Endothelial cell of umbilical vein (primary cell): ENCODE measurements at regions not wholly inside any gene's neighbourhood (a gene's known extent, or its start where the extent isn't known, plus 50 kb on each side); places are given as distances from the start of the nearest gene placed in this dataset.

Experiments used
- BruUV-seq: library from RNA; stranded (reverse); fragments of 400-500 nt; replicated peaks from 2 replicates; lab custom pipeline; 2021; lab: Mats Ljungman, UMichigan
- CTCF ChIA-PET: fragments of 300-600, 350-600 bp; sonication (Branson Sonifier 250); formaldehyde crosslinking; loops from one replicate; lab custom pipeline; 2021; ENCODE audit warnings: antibody characterized with exemption, inconsistent platforms; lab: Charles Lee
- POLR2A ChIA-PET: fragments of 300-600, 350-600 bp; sonication (Branson Sonifier 250); formaldehyde crosslinking; loops from one replicate; lab custom pipeline; 2021; ENCODE audit warnings: antibody characterized with exemption, inconsistent platforms; lab: Charles Lee
- DNase-seq: peaks from one replicate; pipeline ENCODE4 v3.0.0-alpha.2; 2011; ENCODE audit warnings: low read depth, low spot score
- FAIRE-seq: peaks from 2 replicates; lab custom pipeline; 2011; peaks lifted over from hg19 to GRCh38; lab: Jason Lieb, UNC
- H2AFZ ChIP-seq: 2 replicates; pipeline ENCODE4 v1.6.0; 2012; ENCODE audit warnings: low read depth, low read length, control low read depth, inconsistent platforms
- H3K27ac ChIP-seq: 2 replicates; pipeline ENCODE4 v1.5.1; 2011; ENCODE audit warnings: low read depth, mild to moderate bottlenecking, control low read depth, low read length, moderate library complexity; ENCODE audit not compliant: insufficient read depth
- H3K27me3 ChIP-seq, 2 experiments: 2 replicates each; pipeline versions ENCODE4 v1.6.0 to v1.6.1; 2011; ENCODE audit warnings: low read length in 2 of 2, mixed read lengths in 1 of 2; ENCODE audit not compliant: control insufficient read depth in 2 of 2, insufficient read depth in 2 of 2
- H3K36me3 ChIP-seq, 2 experiments: 2 replicates in 1 of 2; 3 replicates in 1 of 2; pipeline ENCODE4 v1.5.1; 2011; ENCODE audit warnings: low read length in 2 of 2, mild to moderate bottlenecking in 1 of 2, moderate library complexity in 1 of 2; ENCODE audit not compliant: control insufficient read depth in 2 of 2, insufficient read depth in 2 of 2; ENCODE audit errors: extremely low read depth in 1 of 2
- H3K4me1 ChIP-seq: 3 replicates; pipeline ENCODE4 v1.5.1; 2011; ENCODE audit warnings: mild to moderate bottlenecking, low read length; ENCODE audit not compliant: control insufficient read depth, insufficient read depth; ENCODE audit errors: extremely low read depth
- H3K4me2 ChIP-seq: 2 replicates; pipeline ENCODE4 v1.6.1; 2011; ENCODE audit warnings: low read length, control low read depth, mixed read lengths; ENCODE audit not compliant: insufficient read depth
- H3K4me3 ChIP-seq, 3 experiments: fragments of 200-600 bp in 1 of 3; sonication (generic), shearing (Covaris generic) in 1 of 3; replicated peaks in 1 of 3; 2 replicates each; pipeline ENCODE4 v1.5.1; 2011 to 2016; ENCODE audit warnings: control low read depth in 3 of 3, low read length in 3 of 3, mild to moderate bottlenecking in 2 of 3, inconsistent platforms in 1 of 3, low read depth in 1 of 3, moderate library complexity in 1 of 3; ENCODE audit not compliant: insufficient read depth in 1 of 3
- H3K79me2 ChIP-seq: 2 replicates; pipeline ENCODE4 v1.6.0; 2012; ENCODE audit warnings: low read length, inconsistent platforms; ENCODE audit not compliant: control insufficient read depth, insufficient read depth
- H3K9ac ChIP-seq: replicated peaks from 2 replicates; pipeline ENCODE3; 2011; ENCODE audit warnings: low read length, control low read depth; ENCODE audit not compliant: insufficient read depth; ENCODE audit errors: extremely low read depth
- H3K9me1 ChIP-seq: replicated peaks from 3 replicates; pipeline ENCODE4 v1.6.0; 2011; ENCODE audit warnings: mild to moderate bottlenecking, low read length; ENCODE audit not compliant: control insufficient read depth, insufficient read depth; ENCODE audit errors: extremely low read depth
- H3K9me3 ChIP-seq: replicated peaks from 2 replicates; pipeline ENCODE4 v1.5.1; 2012; ENCODE audit warnings: low read length, inconsistent platforms; ENCODE audit not compliant: control insufficient read depth, insufficient read depth
- H4K20me1 ChIP-seq: replicated peaks from 2 replicates; pipeline ENCODE3; 2011; ENCODE audit warnings: mild to moderate bottlenecking, low read length; ENCODE audit not compliant: control insufficient read depth, insufficient read depth; ENCODE audit errors: extremely low read depth
- CTCF ChIP-seq, 2 donors: IDR thresholded peaks; 1 replicate in 1 of 2; 2 replicates in 1 of 2; pipeline ENCODE4 v1.5.1; 2011; ENCODE audit warnings: low read length in 2 of 2, mild to moderate bottlenecking in 2 of 2, moderate library complexity in 2 of 2, control low read depth in 1 of 2, inconsistent platforms in 1 of 2, low read depth in 1 of 2; ENCODE audit not compliant: insufficient read depth in 1 of 2; ENCODE audit errors: extremely low read depth in 1 of 2
- EZH2 ChIP-seq: IDR thresholded peaks from 2 replicates; pipeline ENCODE4 v1.6.1; 2012; ENCODE audit warnings: borderline replicate concordance, low read depth, mild to moderate bottlenecking, moderate library complexity, low read length, inconsistent platforms; ENCODE audit not compliant: severe bottlenecking
- FOS ChIP-seq: IDR thresholded peaks from 2 replicates; pipeline ENCODE4 v1.6.1; 2011; ENCODE audit warnings: mild to moderate bottlenecking, low read length, moderate library complexity, borderline replicate concordance; ENCODE audit not compliant: insufficient read depth
- GATA2 ChIP-seq: IDR thresholded peaks from 2 replicates; pipeline ENCODE4 v1.7.0; 2011; ENCODE audit warnings: low read depth, mild to moderate bottlenecking, moderate library complexity, mixed read lengths, low read length; ENCODE audit not compliant: insufficient read length, insufficient read depth
- JUN ChIP-seq: IDR thresholded peaks from 2 replicates; pipeline ENCODE4 v1.6.1; 2011; ENCODE audit warnings: borderline replicate concordance, low read depth; ENCODE audit not compliant: insufficient read length, insufficient read depth
- MAX ChIP-seq: IDR thresholded peaks from 2 replicates; pipeline ENCODE4 v1.6.1; 2011; ENCODE audit not compliant: insufficient read depth, insufficient read length
- MYC ChIP-seq: IDR thresholded peaks from one replicate; pipeline ENCODE4 v1.6.1; 2011; ENCODE audit warnings: mild to moderate bottlenecking, low read depth, low read length
- POLR2A ChIP-seq: IDR thresholded peaks from 2 replicates; pipeline ENCODE4 v1.6.1; 2012; ENCODE audit warnings: low read depth, mild to moderate bottlenecking, control low read depth, low read length
- POLR2AphosphoS5 ChIP-seq: IDR thresholded peaks from 2 replicates; pipeline ENCODE4 v1.6.1; 2012; ENCODE audit warnings: low read depth, mild to moderate bottlenecking, control low read depth, low read length, moderate library complexity; ENCODE audit not compliant: insufficient read depth
- dilution Hi-C: fragments of 300-500 bp; cut with MboI; formaldehyde crosslinking; loops from one replicate; pipeline ENCODE4 v1.15.0; 2019; ENCODE audit warnings: low sequenced_read_pairs; ENCODE audit not compliant: extremely low pct_ligation_motif_present
- intact Hi-C: fragments of 100-400 bp; cut with micrococcal nuclease; formaldehyde crosslinking; loops from one replicate; pipeline ENCODE4 v1.10.0; 2022

GRCh38 chr1:60415696-60416095 is 342.1 kb upstream of the C1orf87 start:
- Histone ChIP-seq H3K79me2 (no peaks in the 10 kb centered on the region), H2AFZ (no peak overlapping the region), H3K4me3 (no peak overlapping the region), H3K36me3 (no peaks in the 10 kb centered on the region), H3K4me2 (no peak overlapping the region), H4K20me1 (no peaks in the 10 kb centered on the region), H3K9me3 (no peaks in the 10 kb centered on the region), H3K9ac (no peak overlapping the region), H3K27me3 (no peaks in the 10 kb centered on the region), H3K9me1 (no peaks in the 10 kb centered on the region), H3K27ac (no peak overlapping the region), H3K4me1 (no peaks in the 10 kb centered on the region)
- FAIRE-seq = no peak
- peak; percentile 85 for DNase-seq
- dilution Hi-C loops = no loop called here
- BruUV-seq = no TSS peak
- CTCF ChIA-PET = interaction anchor here (2.0 kb wide), 1 partner anchor 10 kb away, joined by 7 read pairs; no protein-coding TSS in a partner anchor
- intact Hi-C loops = no loop called here
- TF ChIP-seq FOS = no peak
- peak; percentile 15 for TF ChIP-seq GATA2
- POLR2A ChIA-PET = no interaction called here

- Histone ChIP-seq H3K9me1 (no peaks in the 10 kb centered on the region), H3K9me3 (no peaks in the 10 kb centered on the region), H3K9ac (no peak overlapping the region), H3K27ac (no peak overlapping the region), H3K4me2 (no peak overlapping the region), H3K4me1 (no peaks in the 10 kb centered on the region), H3K4me3 (no peak overlapping the region), H2AFZ (no peak overlapping the region), H4K20me1 (no peaks in the 10 kb centered on the region), H3K79me2 (no peaks in the 10 kb centered on the region), H3K27me3 (no peaks in the 10 kb centered on the region), H3K36me3 (no peaks in the 10 kb centered on the region)
- TF ChIP-seq EZH2 = no peak
- TF ChIP-seq POLR2A = no peak
- no peak for TF ChIP-seq POLR2AphosphoS5
- TF ChIP-seq FOS = no peak
- TF ChIP-seq CTCF (IDR thresholded peaks at IDR 0.05; ENCODE audit: extremely low read depth in 1 of 2, insufficient read depth in 1 of 2, low read depth in 1 of 2, low read length in 2 of 2) = no peak
- no peak for TF ChIP-seq GATA2
- no peak for TF ChIP-seq JUN
- no peak for TF ChIP-seq MAX
- no peak for TF ChIP-seq MYC
- POLR2A ChIA-PET = no interaction called here
- FAIRE-seq = no peak
- dilution Hi-C loops (no loop called here), intact Hi-C loops (no loop called here)
- BruUV-seq = no TSS peak
- DNase-seq = no peak
- CTCF ChIA-PET = interaction anchor here (1.0 to 1.7 kb wide), 4 partner anchors 10 to 132 kb away, joined by 3 to 7 read pairs (median 4); no protein-coding TSS in a partner anchor
Observed at GRCh38 chr1:60413091-60413490, 339.5 kb upstream of the C1orf87 start.
